ENCODE measurements at regions not wholly inside any gene's neighbourhood (a gene's known extent, or its start where the extent isn't known, plus 50 kb on each side); places are given as distances from the start of the nearest gene placed in this dataset.

DNA sequence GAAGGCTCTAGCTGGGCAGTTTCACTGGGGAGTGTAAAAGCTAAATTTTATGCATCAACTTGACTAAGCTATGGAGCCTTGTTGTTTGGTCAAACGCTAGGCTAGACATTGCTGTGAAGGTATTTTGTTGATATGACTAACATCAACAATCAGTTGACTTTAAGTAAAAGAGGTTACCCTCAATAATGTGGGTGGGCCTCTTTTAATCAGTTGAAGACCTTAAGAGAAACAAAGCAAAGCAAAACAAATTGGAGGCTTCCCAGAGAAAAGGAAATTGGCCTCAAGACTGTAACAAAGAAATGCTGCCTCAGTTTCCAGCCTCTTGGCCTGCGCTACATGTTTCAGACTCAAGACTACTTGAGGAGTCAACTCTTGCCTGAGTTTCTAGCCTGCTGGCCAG lies 50.0 kb upstream of the TSC22D1 start:
- Histone ChIP-seq H3K36me3 (ENCODE audit: control insufficient read depth in 2 of 2, extremely low read depth in 1 of 2, insufficient read depth in 2 of 2, low read length in 2 of 2) (no peaks in the 10 kb centered on the region), H3K27ac (ENCODE audit: control insufficient read depth, insufficient read depth, low read length) (no peak overlapping the region), H3K27me3 (ENCODE audit: control insufficient read depth, extremely low read depth, insufficient read depth, low read length) (peaks cover 4% of the 10 kb centered on the region), H3K9ac (ENCODE audit: control insufficient read depth, extremely low read depth, insufficient read depth, low read length) (no peak overlapping the region), H3K9me3 (ENCODE audit: control insufficient read depth, low read depth, low read length) (no peaks in the 10 kb centered on the region), H3K79me2 (ENCODE audit: control insufficient read depth, insufficient read depth, low read length) (no peaks in the 10 kb centered on the region), H3K4me3 (ENCODE audit: control insufficient read depth in 2 of 3, extremely low read depth in 1 of 3, insufficient read depth in 2 of 3, low read depth in 1 of 3, low read length in 3 of 3) (no peak overlapping the region), H4K20me1 (ENCODE audit: control insufficient read depth, extremely low read depth, insufficient read depth, low read length) (no peaks in the 10 kb centered on the region), H2AFZ (ENCODE audit: control insufficient read depth, low read length) (no peak overlapping the region), H3K4me1 (ENCODE audit: control insufficient read depth, extremely low read depth, insufficient read depth, low read length) (no peaks in the 10 kb centered on the region), H3K4me2 (ENCODE audit: control insufficient read depth, extremely low read depth, insufficient read depth, low read depth, low read length) (no peak overlapping the region), H3K9me1 (ENCODE audit: control insufficient read depth, extremely low read depth, insufficient read depth, low read length) (no peaks in the 10 kb centered on the region)
- TF ChIP-seq, protein P1, sequence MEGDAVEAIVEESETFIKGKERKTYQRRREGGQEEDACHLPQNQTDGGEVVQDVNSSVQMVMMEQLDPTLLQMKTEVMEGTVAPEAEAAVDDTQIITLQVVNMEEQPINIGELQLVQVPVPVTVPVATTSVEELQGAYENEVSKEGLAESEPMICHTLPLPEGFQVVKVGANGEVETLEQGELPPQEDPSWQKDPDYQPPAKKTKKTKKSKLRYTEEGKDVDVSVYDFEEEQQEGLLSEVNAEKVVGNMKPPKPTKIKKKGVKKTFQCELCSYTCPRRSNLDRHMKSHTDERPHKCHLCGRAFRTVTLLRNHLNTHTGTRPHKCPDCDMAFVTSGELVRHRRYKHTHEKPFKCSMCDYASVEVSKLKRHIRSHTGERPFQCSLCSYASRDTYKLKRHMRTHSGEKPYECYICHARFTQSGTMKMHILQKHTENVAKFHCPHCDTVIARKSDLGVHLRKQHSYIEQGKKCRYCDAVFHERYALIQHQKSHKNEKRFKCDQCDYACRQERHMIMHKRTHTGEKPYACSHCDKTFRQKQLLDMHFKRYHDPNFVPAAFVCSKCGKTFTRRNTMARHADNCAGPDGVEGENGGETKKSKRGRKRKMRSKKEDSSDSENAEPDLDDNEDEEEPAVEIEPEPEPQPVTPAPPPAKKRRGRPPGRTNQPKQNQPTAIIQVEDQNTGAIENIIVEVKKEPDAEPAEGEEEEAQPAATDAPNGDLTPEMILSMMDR (optimal IDR thresholded peaks at IDR 0.05 in 1 of 3, IDR thresholded peaks at IDR 0.05 in 1 of 3, conservative IDR thresholded peaks at IDR 0.05 in 1 of 3; ENCODE audit: extremely low read depth in 1 of 3, insufficient read depth in 2 of 3, low read length in 3 of 3) = no peak
- no peak for TF ChIP-seq EZH2 (IDR thresholded peaks at IDR 0.05; ENCODE audit: low read length)
- FAIRE-seq = no peak
- dilution Hi-C loops (cut with MboI; ENCODE audit: extremely low pct_ligation_motif_present, low sequenced_read_pairs) = no loop called here
- no peak for DNase-seq (ENCODE audit: low read depth, low spot score)

Data from keratinocyte (primary cell).